Ishikawa (cell line): ENCODE measurements at regions not wholly inside any gene's neighbourhood (a gene's known extent, or its start where the extent isn't known, plus 50 kb on each side); places are given as distances from the start of the nearest gene placed in this dataset.

Source experiments
- CEBPB ChIP-seq: IDR thresholded peaks from 2 replicates; pipeline ENCODE4 v1.6.1; 2012
- EGR1 ChIP-seq: IDR thresholded peaks from 2 replicates; pipeline ENCODE4 v1.6.1; 2012
- EP300 ChIP-seq: IDR thresholded peaks from 2 replicates; pipeline ENCODE4 v1.6.1; 2012; ENCODE audit warnings: borderline replicate concordance
- FOXM1 ChIP-seq: IDR thresholded peaks from 2 replicates; pipeline ENCODE4 v1.6.1; 2012; ENCODE audit warnings: low read depth, borderline replicate concordance
- MAX ChIP-seq: IDR thresholded peaks from 2 replicates; pipeline ENCODE4 v1.6.1; 2012
- REST ChIP-seq: IDR thresholded peaks from 2 replicates; pipeline ENCODE4 v1.6.1; 2012; ENCODE audit warnings: low read depth, mild to moderate bottlenecking
- TAF1 ChIP-seq: IDR thresholded peaks from 2 replicates; pipeline ENCODE4 v1.6.1; 2012; ENCODE audit warnings: low read depth, mild to moderate bottlenecking
- TEAD4 ChIP-seq: IDR thresholded peaks from 2 replicates; pipeline ENCODE4 v1.6.1; 2012
- USF1 ChIP-seq: IDR thresholded peaks from 2 replicates; pipeline ENCODE4 v1.6.1; 2012

GRCh38 chr5:99449786-99450185 lies 521.0 kb upstream of the CHD1 start:
- no peak for TF ChIP-seq USF1
- TF ChIP-seq TEAD4, result no peak
- no peak for TF ChIP-seq EGR1
- TF ChIP-seq TAF1, result no peak
- TF ChIP-seq EP300, result no peak
- TF ChIP-seq REST, result no peak
- TF ChIP-seq FOXM1, result no peak
- TF ChIP-seq MAX, result no peak
- no peak for TF ChIP-seq CEBPB
